HG03175 (cell line): ENCODE measurements at regions not wholly inside any gene's neighbourhood (a gene's known extent, or its start where the extent isn't known, plus 50 kb on each side); places are given as distances from the start of the nearest gene placed in this dataset.

Experiments used
- ATAC-seq: cut with Tn5 transposase; IDR thresholded peaks from one replicate; pipeline ENCODE4 v1.9.1; 2021; ENCODE audit warnings: mild to moderate bottlenecking, moderate library complexity; ENCODE audit not compliant: unreplicated experiment

- ATAC-seq = no peak
Observed at GRCh38 chr5:13569090-13569715, 375.3 kb downstream of the DNAH5 start.

- ATAC-seq = no peak
Observed at GRCh38 chr5:13567819-13568218, 376.7 kb downstream of the DNAH5 start.

GRCh38 chr5:13566871-13567339 lies 377.6 kb downstream of the DNAH5 start:
- ATAC-seq = no peak

GRCh38 chr5:13558408-13558807 lies 386.1 kb downstream of the DNAH5 start:
- no peak for ATAC-seq

DNA sequence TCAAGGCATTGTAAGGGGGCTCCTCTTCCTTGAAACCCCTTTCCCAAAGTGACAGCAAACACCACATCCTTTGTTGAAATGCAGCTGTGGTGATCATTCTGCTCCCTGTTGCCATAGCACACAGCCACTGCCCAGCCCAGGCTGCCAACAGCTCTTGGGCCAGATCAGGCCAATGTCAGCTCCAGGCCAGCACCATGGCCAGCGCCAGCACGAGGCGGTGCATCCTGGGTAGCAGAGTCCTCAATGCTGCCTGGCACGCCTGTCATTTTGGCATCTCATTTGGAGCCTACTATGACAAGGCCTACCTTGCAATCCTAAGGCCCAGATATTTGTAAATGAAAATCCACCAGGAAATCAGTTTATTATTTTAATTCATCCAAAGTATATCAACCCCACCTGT lies 390.6 kb downstream of the DNAH5 start:
- no peak for ATAC-seq

- no peak for ATAC-seq
Observed at GRCh38 chr5:13552361-13552760, 392.1 kb downstream of the DNAH5 start.

GRCh38 chr5:13551645-13552044 lies 392.8 kb downstream of the DNAH5 start:
- no peak for ATAC-seq

GRCh38 chr5:13540168-13540750 lies 404.2 kb downstream of the DNAH5 start:
- ATAC-seq = no peak

GRCh38 chr5:13536933-13537332 lies 407.6 kb downstream of the DNAH5 start:
- ATAC-seq = no peak

GRCh38 chr5:13533833-13534232 lies 410.7 kb downstream of the DNAH5 start:
- no peak for ATAC-seq

DNA sequence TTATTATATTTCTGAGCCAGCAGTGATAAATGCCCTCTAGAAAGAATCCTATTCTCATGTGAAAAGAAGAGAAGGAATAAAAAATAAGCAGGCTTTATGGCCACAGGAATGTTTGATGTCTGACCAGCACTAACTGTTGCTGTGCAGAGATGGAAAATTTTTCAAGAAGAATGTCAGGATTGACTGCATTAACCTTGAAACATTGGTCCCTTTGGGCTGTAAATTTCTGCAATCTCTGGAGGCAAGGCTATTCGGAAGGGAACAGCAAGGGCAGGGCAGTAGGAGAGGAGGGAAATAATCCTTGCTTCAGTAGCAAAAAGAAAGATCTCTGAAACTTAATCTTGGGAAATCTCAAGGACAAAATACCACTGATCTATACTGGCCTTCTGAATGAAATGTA lies 415.2 kb downstream of the DNAH5 start:
- no peak for ATAC-seq

DNA sequence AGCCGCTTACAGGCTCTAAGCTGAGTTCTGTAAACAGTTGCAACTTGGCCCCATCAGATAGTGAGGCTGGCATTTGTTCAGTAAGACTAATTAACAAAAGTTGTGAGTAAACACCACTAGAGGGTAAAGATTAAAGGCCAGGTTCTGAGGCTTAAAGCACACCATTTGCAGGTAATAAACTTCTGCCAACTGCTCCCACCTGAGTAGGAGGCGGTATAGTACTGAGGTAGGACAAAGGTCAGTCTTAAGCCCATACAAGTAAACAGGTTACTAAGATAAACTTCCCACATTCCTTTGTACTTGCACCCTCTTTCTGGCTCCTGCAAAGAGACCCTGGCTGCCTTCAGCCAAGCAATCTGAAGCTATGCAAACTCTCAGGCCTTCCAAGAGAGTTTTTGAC lies 419.6 kb downstream of the DNAH5 start:
- ATAC-seq = no peak

DNA sequence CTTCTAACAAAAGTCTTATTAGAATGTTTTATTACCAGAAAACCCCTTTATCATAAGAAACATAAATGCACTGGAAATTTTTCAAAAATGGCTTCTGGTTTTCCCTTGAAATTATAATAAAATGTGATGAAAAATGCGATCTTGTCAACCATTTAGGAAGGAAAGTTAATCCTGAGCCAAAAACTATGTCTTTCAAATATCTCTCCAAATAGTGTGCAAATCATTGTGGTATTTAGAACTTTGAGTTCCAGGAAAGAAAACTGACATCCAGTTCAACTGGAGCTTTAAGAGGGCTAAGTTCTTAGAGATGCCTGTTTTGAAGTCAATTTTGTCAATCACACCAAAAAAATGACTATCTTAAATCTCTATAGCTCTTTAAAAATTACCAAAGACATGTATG lies 425.4 kb downstream of the DNAH5 start:
- no peak for ATAC-seq

GRCh38 chr5:13516195-13516594 lies 428.3 kb downstream of the DNAH5 start:
- no peak for ATAC-seq

- ATAC-seq = no peak
Observed at GRCh38 chr5:13511442-13511841, 433.0 kb downstream of the DNAH5 start.

GRCh38 chr5:13510616-13511015 lies 433.9 kb downstream of the DNAH5 start:
- no peak for ATAC-seq

DNA sequence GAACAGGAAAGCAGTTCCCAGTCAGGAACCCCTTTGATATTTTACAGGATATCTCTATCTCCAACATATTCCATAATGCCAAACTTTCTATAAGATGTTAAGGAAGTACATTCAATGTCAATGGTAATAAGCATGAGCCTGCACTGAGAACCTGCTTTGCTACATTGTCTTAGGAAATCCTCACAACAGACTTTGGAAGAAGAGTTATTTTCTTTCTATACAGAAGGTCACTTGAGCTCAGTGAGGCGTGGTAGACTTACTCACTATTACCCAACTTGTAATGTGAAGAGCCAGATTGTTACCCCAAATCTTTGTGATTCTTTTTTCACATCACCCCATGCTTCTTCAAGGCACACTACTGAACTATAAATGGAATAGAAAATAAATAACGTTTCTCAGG lies 435.9 kb downstream of the DNAH5 start:
- no peak for ATAC-seq

GRCh38 chr5:13505326-13505725 lies 439.2 kb downstream of the DNAH5 start:
- ATAC-seq = no peak

DNA sequence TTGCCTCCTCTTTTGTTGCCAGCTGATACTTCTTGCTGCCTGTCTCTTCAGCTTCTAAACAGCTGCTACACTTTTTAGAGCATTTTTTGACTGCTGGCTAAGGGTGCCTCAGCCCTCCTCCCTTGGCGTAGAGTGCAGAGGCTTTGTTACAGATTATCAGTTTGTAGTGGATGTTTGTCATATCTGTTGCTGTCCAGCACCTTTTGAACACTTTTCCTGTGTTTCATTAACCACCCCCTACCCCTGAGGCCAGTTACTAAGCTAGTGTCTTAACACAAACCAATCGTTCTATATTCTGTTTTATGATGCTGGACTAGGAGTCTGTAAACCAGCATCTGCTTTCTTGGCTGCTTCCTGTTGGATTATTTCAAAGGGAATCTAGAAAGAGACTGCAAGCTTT lies 441.5 kb downstream of the DNAH5 start:
- ATAC-seq = no peak

DNA sequence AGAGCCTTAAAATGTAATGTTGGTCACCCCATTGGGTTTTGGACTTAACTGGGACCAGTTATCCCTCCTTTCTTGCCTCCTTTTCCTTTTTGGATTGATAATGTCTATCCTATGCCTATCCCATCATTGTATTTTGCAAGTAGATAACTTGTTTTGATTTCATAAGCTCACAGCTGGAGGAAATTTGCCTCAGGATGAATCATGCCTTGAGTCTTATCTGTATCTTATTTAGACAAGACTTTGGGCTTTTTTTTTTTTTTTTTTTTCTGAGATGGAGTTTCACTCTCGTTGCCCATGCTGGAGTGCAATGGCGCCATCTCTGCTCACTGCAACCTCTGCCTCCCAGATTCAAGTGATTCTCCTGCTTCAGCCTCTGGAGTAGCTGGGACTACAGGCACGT lies 443.3 kb downstream of the DNAH5 start:
- ATAC-seq = no peak

GRCh38 chr5:13498279-13498678 lies 446.2 kb downstream of the DNAH5 start:
- no peak for ATAC-seq

DNA sequence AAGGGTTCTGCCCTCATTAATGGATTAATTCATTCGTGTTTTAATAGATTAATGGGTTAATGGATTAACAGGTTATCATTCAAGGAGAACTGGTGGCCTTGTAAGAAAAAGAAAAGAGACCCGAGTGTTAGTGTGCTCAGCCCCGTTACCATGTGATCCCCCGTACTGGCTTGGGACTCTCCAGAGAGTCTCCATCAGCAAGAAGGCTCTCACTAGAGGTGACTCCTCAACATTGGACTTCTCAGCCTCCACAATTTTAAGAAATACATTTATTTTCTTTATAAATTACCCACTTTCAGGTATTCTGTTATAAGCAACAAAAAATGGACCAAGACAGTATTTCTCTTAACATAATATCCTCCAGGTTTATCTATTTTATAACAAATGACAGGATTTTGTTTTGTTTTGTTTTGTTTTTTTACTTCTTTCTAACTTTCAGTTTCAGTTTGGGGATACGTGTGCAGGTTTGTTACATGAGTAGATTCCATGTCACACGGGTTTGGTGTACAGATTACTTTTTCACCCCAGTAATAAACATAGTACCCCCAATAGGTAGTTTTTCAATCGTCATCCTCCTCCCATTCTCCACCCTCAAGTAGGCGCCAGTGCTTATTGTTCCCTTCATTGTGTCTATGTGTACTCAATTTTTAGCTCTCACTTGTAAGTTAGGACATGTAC lies 456.1 kb downstream of the DNAH5 start:
- ATAC-seq = no peak
